ENCODE measurements at regions not wholly inside any gene's neighbourhood (a gene's known extent, or its start where the extent isn't known, plus 50 kb on each side); places are given as distances from the start of the nearest gene placed in this dataset.

DNA sequence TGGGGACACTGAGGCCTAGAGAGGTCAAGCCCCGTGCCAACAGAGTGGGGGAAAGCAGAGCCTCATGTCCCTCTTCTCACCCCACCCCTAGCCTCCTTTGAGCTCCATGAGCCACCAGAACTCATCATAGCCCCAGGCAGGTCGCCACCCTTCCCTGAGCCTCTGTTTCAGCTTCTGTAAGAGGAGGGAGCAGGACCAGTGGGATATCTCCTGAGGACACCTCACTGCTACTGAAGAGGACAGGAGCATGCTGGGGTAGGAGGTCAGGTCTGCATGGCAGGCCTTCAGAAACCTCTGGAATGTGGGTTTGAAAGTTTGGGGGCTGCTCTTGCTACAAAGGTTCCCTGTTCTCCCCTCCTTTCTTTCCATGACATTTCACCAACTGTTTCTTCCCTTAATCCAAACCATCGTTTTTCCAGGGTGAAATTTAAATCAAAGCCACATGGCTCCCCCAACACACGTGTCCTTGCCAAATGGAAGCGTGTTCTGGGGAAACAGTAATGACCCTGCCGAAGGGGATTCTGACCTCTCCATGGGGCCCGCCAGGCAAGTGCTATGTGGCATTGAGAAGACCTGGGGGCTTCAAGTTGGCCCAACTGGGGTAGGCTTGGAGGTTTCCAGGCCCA, 88.1 kb upstream of the RUNX3 start:
- TF ChIP-seq, protein P1, sequence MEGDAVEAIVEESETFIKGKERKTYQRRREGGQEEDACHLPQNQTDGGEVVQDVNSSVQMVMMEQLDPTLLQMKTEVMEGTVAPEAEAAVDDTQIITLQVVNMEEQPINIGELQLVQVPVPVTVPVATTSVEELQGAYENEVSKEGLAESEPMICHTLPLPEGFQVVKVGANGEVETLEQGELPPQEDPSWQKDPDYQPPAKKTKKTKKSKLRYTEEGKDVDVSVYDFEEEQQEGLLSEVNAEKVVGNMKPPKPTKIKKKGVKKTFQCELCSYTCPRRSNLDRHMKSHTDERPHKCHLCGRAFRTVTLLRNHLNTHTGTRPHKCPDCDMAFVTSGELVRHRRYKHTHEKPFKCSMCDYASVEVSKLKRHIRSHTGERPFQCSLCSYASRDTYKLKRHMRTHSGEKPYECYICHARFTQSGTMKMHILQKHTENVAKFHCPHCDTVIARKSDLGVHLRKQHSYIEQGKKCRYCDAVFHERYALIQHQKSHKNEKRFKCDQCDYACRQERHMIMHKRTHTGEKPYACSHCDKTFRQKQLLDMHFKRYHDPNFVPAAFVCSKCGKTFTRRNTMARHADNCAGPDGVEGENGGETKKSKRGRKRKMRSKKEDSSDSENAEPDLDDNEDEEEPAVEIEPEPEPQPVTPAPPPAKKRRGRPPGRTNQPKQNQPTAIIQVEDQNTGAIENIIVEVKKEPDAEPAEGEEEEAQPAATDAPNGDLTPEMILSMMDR (IDR thresholded peaks at IDR 0.05; ENCODE audit: low read depth, low read length, missing control alignments), result no peak
- H3K4me3 ChIP-seq (replicated peaks; ENCODE audit: low read depth, low read length), result no peak overlapping the region
- DNase-seq (ENCODE audit: extremely low read depth, low read depth), result no peak

DNA sequence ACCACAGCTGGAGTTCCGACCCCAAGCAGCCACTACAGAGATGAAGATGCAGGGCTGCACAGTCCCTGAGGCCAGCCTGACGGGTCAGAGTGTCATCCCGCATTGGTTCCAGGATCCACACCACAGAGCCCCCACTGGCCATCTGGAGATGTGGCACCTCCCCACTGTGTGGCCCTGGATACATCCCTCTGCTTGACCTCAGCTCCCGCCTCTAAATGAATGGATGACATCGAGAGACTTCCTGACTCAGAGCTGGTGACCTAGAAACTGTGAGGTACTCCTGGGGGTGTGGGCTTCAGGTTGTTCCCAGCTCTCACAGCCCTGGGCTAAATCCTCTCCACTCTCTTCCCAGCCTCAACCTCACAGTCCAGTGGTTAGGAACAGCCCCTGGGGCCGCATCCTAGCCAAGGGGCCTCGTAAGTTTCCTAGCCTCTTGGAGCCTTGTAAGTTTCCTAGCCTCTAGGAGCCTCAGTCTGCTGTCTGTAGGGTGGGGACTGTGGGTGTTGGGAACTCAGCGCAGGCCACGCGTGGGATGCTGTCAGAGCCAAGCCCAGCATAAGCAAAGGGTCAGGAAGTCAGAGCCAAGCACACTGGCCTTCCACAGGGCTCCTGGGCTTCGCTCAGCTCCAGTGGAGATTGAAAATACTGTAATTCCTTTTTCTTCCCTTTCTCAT, 87.5 kb upstream of the RUNX3 start:
- no peak for DNase-seq (ENCODE audit: extremely low read depth, low read depth)
- TF ChIP-seq, protein P1 (IDR thresholded peaks at IDR 0.05; ENCODE audit: low read depth, low read length, missing control alignments), result no peak
- H3K4me3 ChIP-seq (replicated peaks; ENCODE audit: low read depth, low read length), result no peak overlapping the region

GRCh38 chr1:25012966-25013962, 83.2 kb upstream of the RUNX3 start:
- DNase-seq (ENCODE audit: extremely low read depth, low read depth), result no peak
- TF ChIP-seq, protein P1 (IDR thresholded peaks at IDR 0.05; ENCODE audit: low read depth, low read length, missing control alignments), result no peak
- H3K4me3 ChIP-seq (replicated peaks; ENCODE audit: low read depth, low read length), result no peak overlapping the region

DNA sequence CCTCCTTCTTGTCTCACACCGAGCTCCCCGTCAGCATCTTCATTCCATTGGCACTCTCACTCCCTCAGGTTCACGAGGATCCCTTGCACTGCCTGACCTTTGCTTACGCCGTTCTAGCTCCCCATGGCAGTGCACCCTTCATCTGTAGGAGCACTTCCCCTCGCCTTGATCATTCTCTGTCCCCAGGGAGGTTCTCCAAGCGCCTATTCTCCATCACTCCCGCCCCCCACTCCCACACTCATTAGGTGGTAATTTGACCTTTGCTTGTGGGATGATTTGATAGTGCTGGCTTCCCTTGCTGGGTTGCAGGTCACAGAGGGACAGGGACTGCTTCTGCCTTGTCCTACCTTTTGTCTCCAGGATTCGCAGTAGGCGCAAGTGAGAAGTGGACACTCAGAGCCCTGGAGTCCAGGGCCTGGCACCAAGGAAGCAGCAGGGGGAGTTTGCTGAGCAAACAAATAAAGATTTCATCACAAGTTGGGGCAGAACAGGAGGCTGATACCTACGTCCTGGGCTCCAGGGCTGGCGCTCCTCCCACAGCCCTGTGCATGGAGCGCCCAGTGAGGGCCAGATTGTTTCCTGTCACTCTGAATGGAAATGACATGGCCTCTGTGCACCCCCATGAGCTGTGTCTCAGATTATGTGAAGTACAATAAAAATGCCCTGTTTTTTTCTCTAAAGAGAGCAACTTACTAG, 82.0 kb upstream of the RUNX3 start:
- DNase-seq (ENCODE audit: extremely low read depth, low read depth), result no peak
- TF ChIP-seq, protein P1 (IDR thresholded peaks at IDR 0.05; ENCODE audit: low read depth, low read length, missing control alignments), result no peak
- no peak overlapping the region for H3K4me3 ChIP-seq (replicated peaks; ENCODE audit: low read depth, low read length)

GRCh38 chr1:25011275-25011674, 81.2 kb upstream of the RUNX3 start:
- H3K4me3 ChIP-seq (replicated peaks; ENCODE audit: low read depth, low read length), result no peak overlapping the region
- TF ChIP-seq, protein P1 (IDR thresholded peaks at IDR 0.05; ENCODE audit: low read depth, low read length, missing control alignments), result no peak
- DNase-seq (ENCODE audit: extremely low read depth, low read depth), result no peak

- TF ChIP-seq, protein P1 (IDR thresholded peaks at IDR 0.05; ENCODE audit: low read depth, low read length, missing control alignments), result no peak
- DNase-seq (ENCODE audit: extremely low read depth, low read depth), result no peak
- no peak overlapping the region for H3K4me3 ChIP-seq (replicated peaks; ENCODE audit: low read depth, low read length)
Measured at GRCh38 chr1:25009671-25010262, 79.7 kb upstream of the RUNX3 start.
